RWPE1 (cell line): ENCODE measurements at regions not wholly inside any gene's neighbourhood (a gene's known extent, or its start where the extent isn't known, plus 50 kb on each side); places are given as distances from the start of the nearest gene placed in this dataset.

Experiments
- CTCF ChIA-PET: fragments of 350-600 bp; sonication (Branson Sonifier 250); formaldehyde crosslinking; extraction: SDS; loops from one replicate; lab custom pipeline; 2021; lab: Yijun Ruan, JAX
- POLR2A ChIA-PET: fragments of 400-600 bp; formaldehyde crosslinking; extraction: SDS; loops from one replicate; lab custom pipeline; 2020; ENCODE audit warnings: antibody characterized with exemption; ENCODE audit not compliant: low non-redundant PET; lab: Yijun Ruan, JAX
- DNase-seq: peaks from one replicate; pipeline ENCODE4 v3.0.0; 2012; ENCODE audit warnings: low spot score
- H3K27ac ChIP-seq: fragments of 450-650 bp; 2 replicates; pipeline ENCODE4 v1.5.1; 2017
- CTCF ChIP-seq: fragments of 450-650 bp; conservative IDR thresholded peaks from 2 replicates; pipeline ENCODE4 v1.5.1; 2017; ENCODE audit warnings: low read depth, mild to moderate bottlenecking

- ChIA-PET POLR2A (no interaction called here), CTCF (no interaction called here)
- no peak for TF ChIP-seq CTCF
- no peak for DNase-seq
- H3K27ac ChIP-seq = no peak overlapping the region
Measured at GRCh38 chr9:120257483-120257882, 322.5 kb downstream of the CDK5RAP2 start.

GRCh38 chr9:120256146-120256545, 323.8 kb downstream of the CDK5RAP2 start:
- CTCF ChIA-PET = no interaction called here
- no peak for TF ChIP-seq CTCF

GRCh38 chr9:120252248-120252647, 327.7 kb downstream of the CDK5RAP2 start:
- no peak for TF ChIP-seq CTCF
- DNase-seq = no peak
- ChIA-PET CTCF (no interaction called here), POLR2A (no interaction called here)
- no peak overlapping the region for H3K27ac ChIP-seq

More at GRCh38 chr9:120256146-120256545, 323.8 kb downstream of the CDK5RAP2 start:
- POLR2A ChIA-PET = no interaction called here
- no peak overlapping the region for H3K27ac ChIP-seq
- DNase-seq = no peak

GRCh38 chr9:120242116-120242811, 337.7 kb downstream of the CDK5RAP2 start:
- no peak overlapping the region for H3K27ac ChIP-seq
- DNase-seq = no peak
- TF ChIP-seq CTCF = no peak
- ChIA-PET CTCF (no interaction called here), POLR2A (no interaction called here)

GRCh38 chr9:120236596-120236995, 343.4 kb downstream of the CDK5RAP2 start:
- H3K27ac ChIP-seq = no peak overlapping the region
- CTCF ChIA-PET = no interaction called here
- POLR2A ChIA-PET = no interaction called here
- DNase-seq = no peak
- no peak for TF ChIP-seq CTCF

- DNase-seq = no peak
- CTCF ChIA-PET = no interaction called here
Measured at GRCh38 chr9:120235081-120235480, 344.9 kb downstream of the CDK5RAP2 start.

More at GRCh38 chr9:120235081-120235480, 344.9 kb downstream of the CDK5RAP2 start:
- TF ChIP-seq CTCF = no peak
- no peak overlapping the region for H3K27ac ChIP-seq
- POLR2A ChIA-PET = no interaction called here
